GM18907 (cell line): ENCODE measurements at regions not wholly inside any gene's neighbourhood (a gene's known extent, or its start where the extent isn't known, plus 50 kb on each side); places are given as distances from the start of the nearest gene placed in this dataset.
"Not testable (repeated sequence)": the region's sequence is repeated elsewhere in the genome, so short reads cannot be mapped to it uniquely, and the experiment has no call there.

Source experiments
- ATAC-seq: cut with Tn5 transposase; IDR thresholded peaks from one replicate; pipeline ENCODE4 v1.9.1; 2021; ENCODE audit warnings: mild to moderate bottlenecking, moderate library complexity; ENCODE audit not compliant: unreplicated experiment

DNA sequence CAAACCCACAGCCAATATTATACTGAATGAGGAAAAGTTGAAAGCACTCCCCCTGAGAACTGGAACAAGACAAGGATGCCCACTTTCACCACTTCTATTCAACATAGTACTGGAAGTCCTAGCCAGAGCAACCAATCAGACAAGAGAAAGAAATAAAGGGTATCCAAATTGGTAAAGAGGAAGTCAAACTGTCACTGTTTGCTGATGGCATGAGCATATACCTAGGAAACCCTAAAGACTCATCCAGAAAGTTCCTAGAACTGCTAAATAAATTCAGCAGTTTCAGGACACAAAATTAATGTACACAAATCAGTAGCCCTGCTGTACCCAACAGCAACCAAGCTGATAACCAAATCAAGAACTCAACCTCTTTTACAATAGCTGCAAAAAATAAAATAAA lies 220.0 kb downstream of the SYK start:
- ATAC-seq = not testable (repeated sequence)

DNA sequence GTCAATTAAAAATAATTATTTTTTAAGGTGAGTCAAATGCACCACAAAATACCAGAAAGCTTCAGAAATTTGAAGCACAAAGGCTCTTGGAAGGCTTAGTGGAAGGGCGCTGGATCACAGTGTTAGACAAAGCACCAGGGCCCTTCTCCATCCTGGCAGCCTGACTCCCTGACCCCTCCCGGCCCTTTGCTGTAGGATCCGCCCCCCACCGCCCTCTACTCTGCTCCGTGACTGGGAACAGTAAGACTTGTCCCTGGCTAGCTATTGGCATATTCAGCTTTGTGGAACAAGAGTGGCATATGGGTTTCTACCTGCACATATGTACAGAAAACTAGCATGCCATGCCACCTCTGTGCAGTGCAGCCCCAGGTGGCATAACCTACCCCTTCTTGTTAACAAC lies 222.1 kb downstream of the SYK start:
- no peak for ATAC-seq

DNA sequence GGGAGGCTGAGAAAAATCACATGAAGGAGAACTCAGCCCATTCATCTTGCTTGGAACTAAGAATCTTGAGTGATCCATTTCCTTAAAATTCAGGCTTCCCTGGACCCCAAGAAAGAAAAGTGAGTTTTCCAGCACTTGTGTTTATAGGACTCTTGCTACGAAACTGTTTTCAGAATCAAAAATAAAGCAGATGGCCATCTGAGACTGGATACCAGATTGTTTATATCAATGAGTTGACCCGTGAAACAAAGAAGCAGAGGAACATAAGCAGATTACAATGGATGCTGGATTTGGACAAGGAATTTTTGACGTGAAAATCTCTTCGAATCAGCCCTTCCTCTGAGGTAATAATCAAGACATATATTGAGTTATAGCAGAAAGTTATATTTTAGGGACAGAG lies 223.2 kb downstream of the SYK start:
- ATAC-seq = no peak

DNA sequence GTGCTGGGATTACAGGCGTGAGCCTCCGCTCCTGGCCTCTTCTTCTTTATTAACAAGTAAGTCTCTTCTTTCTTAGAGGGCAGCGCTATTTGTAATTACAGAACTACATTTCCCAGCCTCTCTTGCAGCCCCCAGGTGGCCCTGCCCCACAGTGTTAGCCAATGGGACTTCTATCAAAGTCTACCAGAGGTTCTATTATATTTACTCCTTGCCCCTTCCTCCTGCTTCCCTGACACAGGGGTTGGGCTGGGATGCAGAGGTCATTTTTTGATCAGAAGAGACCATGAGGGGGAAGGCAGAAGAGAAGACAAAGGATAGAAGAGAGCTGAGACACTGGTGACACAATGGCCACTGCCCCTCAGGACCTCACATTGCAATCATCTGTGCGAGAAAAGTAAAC lies 224.2 kb downstream of the SYK start:
- ATAC-seq = no peak

DNA sequence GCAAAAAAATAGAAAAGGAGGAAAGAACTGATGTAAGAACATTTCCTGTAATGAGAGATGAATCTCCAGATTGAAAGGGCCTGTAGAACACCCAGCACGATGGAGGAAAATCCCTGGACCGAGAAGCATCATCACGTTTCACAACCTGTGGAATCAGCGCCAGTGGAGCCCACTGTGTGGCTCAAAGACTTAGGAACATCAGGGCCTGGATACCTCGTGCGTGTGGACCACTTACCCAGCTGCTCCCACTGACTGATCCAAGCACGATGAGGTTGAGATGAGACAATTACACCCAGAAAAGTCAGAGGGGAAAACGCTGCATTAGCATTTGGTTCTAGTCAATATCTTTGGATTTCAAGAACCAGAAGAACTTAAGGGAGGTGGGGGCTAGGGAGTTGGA lies 224.6 kb downstream of the SYK start:
- no peak for ATAC-seq

DNA sequence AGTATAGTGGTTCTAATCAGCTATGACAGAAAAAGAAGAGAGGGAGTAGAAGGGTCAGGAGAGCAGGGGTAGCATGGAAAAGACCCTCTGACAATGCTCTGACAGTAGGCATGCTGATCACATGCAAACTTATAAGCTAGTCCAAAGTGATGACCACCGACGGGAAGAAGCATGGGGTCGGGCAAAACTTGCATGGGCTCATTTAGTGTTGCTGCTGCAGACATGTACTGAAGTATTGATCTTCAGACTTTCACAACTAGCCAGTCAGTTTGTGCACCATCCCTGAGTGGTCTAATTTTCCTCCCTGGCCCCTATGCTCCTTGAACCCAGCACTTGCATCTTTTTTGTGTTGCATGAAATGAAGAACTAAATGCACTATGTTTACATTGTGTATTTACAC lies 225.4 kb downstream of the SYK start:
- no peak for ATAC-seq

DNA sequence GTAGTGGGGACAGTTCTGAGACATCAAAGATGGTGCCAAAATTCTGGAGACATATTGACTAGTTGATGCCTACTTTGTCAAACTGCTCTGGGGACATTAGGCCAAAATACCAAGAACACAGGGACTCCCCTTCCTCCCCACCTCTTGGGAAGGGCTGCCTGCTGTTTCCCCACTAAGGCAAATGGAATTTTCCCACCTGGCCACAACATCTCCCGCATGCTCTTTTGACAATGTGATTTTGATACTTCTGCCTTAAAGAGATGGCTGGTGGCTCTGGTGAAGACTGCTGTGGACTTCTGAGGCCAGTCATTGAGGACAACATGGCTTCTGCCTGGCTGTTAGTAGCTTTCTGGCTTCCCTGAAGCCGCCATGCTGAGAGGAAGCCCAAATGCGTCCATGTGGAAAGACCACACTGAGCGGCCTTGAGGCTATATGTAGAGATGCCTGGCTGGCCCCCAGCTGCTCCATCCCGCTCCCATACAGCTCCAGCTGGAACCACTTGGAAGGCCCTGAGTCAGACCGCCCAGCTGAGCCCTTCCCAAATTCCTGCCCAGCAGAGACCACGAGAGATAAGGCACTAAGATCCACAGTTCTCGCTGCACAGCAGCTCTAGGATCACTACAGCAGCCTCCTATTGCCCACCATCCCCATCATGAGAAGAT lies 226.7 kb downstream of the SYK start:
- ATAC-seq = no peak

DNA sequence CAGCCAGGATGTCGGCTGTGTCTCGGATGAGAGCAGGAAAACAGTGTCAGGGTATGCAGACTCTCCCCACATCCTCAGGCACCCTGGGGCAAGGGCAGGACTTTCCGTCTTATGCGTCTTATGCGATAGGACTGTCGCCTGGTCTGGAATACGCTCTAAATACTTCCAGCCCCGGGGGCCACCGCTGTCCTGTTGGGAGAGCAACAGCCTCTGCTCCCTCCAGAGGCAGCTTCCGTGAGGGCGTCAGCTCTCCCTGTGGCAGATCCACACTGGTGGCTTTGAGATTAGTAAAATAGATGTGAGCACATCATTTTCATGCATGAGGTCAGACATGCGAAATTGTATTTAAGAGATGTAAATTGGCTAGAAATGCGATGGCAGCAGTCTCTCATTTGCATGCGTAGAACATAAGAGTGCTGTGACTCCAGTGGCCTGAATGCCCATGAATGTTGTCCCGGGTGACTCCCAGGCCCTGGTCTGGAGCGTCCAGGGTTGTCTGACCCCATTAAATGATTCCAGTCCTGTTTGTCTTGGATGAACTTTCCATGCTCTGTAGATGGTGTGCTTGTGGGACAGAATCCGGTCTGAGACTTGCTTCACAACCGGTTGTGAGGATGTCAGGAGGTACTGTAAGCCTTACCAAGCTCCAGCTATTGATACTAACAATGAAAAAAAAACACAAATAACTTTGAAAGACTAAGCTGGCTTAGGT lies 228.2 kb downstream of the SYK start:
- ATAC-seq = no peak

DNA sequence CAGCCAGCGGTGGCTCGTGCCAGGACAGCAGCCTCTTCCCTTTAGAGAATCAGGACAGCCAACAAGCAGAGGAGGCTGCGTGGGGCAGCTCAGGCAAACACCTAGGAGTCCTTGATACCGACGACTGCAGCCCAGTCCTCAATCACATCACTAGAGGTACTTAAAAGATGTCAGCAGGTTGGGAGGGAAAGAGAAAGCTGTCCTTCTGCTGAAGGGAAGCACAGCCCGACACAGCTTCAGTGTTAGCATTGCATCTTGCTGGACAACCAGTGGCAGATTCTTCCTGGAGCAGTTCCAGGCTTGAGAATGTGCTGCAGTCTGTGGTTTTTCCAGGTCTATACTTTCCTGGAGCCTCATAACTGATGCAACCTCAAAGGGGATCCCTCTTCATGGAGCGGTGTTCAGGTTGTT lies 230.5 kb downstream of the SYK start:
- ATAC-seq = no peak

DNA sequence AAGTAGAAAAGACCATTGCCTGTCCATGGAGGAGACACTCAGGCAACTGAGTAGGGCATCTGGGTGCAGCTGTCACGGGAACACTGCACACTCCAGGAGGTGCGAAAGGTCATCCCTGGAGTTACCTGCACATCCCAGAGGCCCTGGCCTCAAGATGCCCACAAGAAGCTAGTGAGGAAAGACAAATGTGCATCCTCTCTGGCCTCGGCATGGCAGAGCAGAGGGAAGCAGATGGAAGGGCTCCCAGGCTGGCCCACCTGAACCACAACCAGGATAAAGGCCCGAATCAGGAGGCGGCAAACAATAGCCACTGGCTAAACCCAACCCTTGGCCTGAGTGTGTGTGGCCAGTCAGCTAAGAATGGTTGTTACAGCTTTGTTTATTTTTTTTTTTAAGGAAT lies 231.7 kb downstream of the SYK start:
- ATAC-seq = no peak

DNA sequence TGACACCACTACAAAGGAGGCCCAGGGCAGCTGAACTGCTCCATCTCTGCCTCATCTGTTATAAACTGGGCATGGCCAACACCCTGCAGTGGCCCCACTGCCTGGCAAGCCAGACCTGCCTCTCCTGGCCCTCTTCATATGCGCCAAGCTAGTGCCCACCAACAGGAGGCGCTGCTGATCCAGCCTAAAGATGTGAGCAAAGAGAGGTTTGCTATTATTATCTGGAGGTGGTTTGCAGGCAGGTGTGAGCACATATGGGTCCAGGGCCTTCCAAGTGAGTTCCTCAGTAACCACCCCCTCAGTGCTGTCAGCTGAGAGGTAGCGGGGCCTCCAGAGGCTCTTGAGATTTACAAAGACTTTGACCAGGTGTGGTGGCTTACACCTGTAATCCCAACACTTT lies 232.2 kb downstream of the SYK start:
- ATAC-seq = no peak

DNA sequence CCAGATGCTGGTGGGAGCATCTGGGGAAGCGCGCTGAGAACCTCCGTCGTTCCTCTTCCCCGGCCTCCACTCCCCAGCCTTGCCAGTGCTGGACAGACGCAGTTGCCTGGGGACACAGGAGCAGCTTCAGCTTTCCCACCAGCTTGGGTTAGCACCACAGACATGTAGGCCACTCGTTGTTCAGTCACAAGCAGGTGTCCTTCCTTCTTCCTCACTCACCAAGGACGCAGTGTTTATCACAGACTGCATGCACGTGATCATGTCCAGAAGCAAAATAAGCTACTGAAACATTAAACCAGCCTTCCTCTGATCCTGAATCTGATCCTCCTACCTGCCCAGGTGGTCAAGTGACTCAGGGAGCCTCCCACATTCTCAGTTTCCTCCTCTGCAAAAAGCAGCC lies 232.9 kb downstream of the SYK start:
- ATAC-seq = no peak

DNA sequence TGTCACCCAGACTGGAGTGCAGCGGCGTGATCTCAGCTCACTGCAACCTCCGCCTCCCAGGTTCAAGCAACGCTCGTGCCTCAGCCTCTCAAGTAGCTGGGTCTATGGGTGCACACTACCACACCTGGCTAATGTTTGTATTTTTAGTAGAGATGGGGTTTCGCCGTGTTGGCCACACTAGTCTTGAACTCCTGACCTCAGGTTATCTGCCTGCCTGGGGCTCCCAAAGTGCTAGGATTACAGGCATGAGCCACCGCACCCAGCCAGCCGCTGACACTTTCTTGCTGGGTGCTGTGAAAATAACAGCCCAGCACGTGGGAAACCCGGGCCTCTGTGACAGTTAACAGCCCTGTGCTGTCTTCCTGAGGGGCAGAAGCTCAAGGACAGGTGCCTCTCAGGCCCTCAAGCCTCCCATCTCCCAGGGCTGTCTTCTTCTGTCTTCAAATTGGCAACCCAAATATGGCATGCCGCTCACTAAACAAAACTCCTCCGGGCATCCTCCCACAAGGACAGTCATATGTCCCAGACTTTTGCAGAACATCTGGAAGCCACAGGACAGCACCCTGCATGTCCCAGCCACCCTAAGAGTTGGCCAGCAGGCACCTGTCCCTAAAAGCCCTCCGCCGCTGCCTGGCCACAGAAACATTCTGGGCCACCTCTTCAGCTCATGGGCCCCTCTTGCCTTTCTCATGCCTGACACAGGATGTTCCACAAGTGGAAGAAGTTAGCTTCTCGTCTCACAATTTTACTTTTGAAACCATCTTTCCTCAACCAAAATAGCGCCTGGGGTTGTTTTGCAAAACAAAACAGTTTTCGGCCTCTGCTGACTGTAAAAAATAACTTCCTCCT lies 233.6 kb downstream of the SYK start:
- ATAC-seq = no peak

DNA sequence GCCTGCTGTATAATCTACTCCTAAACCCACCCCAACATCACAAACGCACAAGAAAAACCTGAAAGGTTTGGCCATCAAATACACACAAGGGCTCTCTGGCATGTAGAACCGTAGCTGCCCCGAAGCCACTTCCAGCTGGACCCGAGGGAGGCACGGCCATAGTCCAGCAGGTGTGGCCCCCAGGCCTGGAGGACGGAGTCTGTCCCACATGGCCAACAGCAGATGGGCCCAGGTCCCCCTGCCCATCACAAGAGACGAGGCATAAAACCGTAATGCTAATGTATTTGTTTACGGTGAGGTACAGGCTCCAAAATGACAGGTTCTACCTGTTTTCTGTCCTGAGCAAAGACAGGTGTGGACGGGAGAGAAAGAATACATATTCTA lies 234.2 kb downstream of the SYK start:
- ATAC-seq = no peak

DNA sequence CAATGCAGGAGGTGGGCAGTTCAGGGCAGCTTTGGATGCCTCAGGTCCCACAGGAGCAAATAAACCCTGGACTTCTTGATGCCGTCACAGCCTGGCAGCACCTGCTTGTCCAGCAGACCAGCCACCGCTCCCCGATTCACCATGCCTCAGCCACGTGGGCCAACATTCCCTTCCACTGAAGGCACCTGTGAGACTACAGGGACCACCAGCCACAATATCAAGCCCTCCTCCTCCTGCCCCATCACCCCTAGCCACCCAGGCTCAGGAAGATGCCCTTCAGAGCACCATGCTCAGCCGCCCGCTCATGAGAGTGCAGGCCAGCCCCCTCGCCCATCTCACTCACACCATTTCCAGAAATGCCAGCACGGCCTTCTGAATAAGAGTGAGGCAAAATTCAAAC lies 234.7 kb downstream of the SYK start:
- ATAC-seq = no peak

DNA sequence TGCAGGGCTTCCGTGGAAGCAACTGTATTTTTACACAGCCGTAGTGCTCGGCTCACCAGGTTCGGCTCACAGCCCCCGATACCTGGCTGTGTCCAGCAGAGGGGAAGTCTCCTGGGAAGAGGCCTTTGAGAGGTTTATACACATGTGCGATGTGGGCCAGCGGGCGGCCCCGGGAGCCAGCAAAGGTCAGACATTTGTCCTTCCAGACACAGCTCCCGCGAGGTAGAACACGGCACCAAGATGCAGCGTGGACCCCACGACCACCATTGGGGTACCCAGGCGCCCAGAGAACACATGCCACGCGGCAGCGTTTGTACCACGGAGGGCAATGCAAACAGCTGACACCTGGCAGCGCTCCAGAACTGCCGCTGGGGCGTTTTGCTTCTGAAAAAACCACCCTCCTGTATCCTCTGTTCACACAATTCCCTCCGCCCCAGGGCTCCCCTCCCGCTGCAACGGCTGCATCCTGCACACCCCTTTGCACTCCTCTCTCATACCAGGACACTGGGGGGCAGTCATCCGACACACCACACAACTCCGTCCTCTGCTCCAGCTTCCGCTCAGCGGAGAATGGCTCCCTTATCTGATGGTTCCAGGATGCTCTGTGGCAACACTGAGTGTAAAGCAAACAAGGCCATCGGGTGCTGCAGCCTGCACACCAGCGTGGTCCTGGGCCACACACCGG lies 235.3 kb downstream of the SYK start:
- ATAC-seq = peak; percentile 57

DNA sequence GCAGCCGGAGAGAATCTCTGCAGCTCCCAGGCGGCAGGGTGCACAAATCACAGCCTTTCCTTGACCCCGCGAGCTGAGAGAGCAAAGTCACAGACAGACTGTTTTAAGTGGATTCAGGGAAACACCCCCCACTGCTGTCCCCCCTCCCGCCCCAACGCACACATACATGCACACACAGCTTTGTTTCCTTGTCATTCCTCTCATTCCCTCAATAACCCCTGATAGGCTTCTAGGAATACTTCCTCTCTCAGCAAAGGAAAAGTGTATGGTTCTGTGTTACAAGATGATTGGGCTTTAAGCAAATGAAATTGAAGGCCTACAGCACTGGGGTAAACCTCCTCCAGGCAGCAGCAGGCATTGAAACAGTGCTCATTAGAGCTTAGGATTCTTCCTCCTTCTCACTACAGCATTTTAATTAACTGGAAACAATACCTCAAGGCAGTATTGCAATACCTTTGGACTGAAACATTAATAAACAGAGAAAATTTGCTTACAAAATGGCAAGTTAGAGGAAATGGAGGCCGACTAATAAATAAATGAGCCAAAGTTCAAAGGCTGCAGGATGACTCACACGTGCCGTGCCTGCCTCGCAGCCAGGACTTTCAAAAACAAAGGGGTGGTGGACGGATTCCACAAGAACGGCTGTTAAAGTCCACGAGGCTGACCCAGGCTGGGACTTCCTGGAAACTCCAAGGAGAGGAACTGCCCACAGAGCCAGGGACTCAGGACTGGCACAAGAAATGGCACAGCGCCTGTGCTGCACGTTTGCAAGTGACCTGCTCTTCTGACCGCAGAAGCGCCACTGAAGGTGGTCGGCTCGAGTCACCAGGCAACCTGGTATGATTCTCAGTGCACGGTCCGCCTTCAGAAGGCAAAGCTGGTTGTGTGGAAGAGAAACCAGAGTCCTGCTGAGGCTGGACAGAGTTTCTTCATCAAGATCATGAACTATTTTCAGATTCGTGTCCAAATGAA lies 236.2 kb downstream of the SYK start:
- ATAC-seq = no peak

DNA sequence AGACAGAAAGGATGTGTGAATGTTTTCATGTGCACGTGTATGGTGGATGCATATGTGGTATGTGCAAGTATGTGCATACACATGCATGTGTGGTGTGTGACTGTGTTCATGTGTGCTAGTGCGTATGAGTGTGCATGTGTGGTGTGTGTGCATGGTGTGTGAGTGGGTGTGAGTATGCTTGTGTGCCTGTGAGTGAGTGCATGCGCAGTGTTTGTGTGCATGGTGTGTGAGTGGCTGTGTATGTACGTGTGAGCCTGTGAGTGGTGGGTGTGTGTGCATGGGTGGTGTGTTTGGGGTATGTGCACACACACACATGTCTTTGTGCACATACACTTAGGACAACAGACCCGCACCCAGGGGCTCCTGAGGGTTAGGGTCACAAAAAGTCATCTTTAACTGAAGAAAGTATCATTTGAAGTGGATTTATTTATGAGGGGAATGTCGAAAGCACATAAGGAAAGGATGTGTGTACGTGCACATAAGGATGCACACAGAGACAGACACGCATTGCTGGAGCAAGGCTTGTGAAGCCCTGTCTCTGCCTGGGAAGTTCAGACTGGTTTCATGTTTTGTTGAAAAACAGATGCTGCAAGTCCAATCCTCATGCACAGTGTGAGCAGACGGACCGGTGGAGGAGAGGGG lies 237.0 kb downstream of the SYK start:
- ATAC-seq = no peak

DNA sequence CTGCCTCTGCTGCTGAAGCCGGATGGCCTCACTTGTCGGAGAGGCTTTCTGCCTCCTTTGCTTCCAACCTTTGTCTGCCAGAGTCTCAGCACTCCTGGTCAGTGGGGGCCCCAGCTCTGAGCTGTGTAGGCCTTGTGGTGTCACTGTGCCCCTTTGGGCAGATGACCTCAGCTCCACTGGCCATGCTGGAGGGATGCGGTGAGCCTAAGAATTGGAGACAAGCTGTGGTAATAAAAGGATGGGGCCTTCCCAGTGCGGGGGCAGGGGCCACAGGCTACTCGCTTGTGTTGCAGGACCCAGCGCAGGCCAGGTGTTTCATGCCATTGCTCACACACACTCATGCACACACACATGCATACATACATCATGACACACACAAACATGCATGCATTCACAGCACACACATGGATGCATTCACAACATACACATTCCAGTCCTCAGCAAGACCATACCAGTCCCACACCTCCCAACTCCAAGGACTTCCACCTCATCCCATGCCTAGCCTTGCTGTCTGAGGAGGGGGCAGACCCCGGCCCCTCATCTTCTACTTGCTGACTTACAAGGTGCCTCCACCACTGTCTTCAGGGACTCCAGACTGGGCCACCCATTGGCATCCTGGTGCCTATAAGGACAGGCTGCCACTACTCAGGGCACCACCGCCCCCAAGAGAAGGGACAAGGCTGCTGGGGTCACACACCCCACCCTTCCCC lies 237.7 kb downstream of the SYK start:
- no peak for ATAC-seq
